ENCODE measurements at regions not wholly inside any gene's neighbourhood (a gene's known extent, or its start where the extent isn't known, plus 50 kb on each side); places are given as distances from the start of the nearest gene placed in this dataset.

GRCh38 chr11:98965358-98965757, 55.4 kb upstream of the CNTN5 start:
- no peak overlapping the region for H3K4me3 ChIP-seq (ENCODE audit: low read depth in 1 of 3, low read length in 3 of 3)
- H3K9me3 ChIP-seq (ENCODE audit: control insufficient read depth in 4 of 4, low read length in 3 of 4), result no peaks in the 10 kb centered on the region
- no peaks in the 10 kb centered on the region for H3K4me1 ChIP-seq (ENCODE audit: control insufficient read depth in 4 of 4, insufficient read depth in 4 of 4, low read length in 3 of 4)
- no peak overlapping the region for H3K9ac ChIP-seq (ENCODE audit: low read depth in 1 of 2, low read length in 2 of 2)
- 48% methylated on average over 1 of the region's 1 CpG for WGBS
- no peak for DNase-seq (ENCODE audit: low spot score)
- H3K27ac ChIP-seq (ENCODE audit: low read depth in 1 of 2, low read length in 2 of 2), result no peak overlapping the region
- H3K36me3 ChIP-seq (ENCODE audit: control insufficient read depth in 4 of 4, insufficient read depth in 3 of 4, low read depth in 1 of 4, low read length in 3 of 4), result no peaks in the 10 kb centered on the region
- no peak for TF ChIP-seq NR2F2 (IDR thresholded peaks at IDR 0.05)
- no peak for TF ChIP-seq ZBTB33 (IDR thresholded peaks at IDR 0.05)
- no peak for TF ChIP-seq MAX (IDR thresholded peaks at IDR 0.05)
- TF ChIP-seq SP1 (IDR thresholded peaks at IDR 0.05), result no peak
- no peak for TF ChIP-seq REST (IDR thresholded peaks at IDR 0.05)
- TF ChIP-seq GABPA (IDR thresholded peaks at IDR 0.05 in 1 of 2, conservative IDR thresholded peaks at IDR 0.05 in 1 of 2), result no peak
- no peak for TF ChIP-seq HNF4A (conservative IDR thresholded peaks at IDR 0.05)
- H3K27me3 ChIP-seq (ENCODE audit: control insufficient read depth in 4 of 4, insufficient read depth in 4 of 4, low read length in 3 of 4), result no peaks in the 10 kb centered on the region

GRCh38 chr11:98965775-98966174, 55.0 kb upstream of the CNTN5 start:
- no peaks in the 10 kb centered on the region for H3K4me1 ChIP-seq (ENCODE audit: control insufficient read depth in 4 of 4, insufficient read depth in 4 of 4, low read length in 3 of 4)
- H3K4me3 ChIP-seq (ENCODE audit: low read depth in 1 of 3, low read length in 3 of 3), result no peak overlapping the region
- no peak for DNase-seq (ENCODE audit: low spot score)
- no peak overlapping the region for H3K9ac ChIP-seq (ENCODE audit: low read depth in 1 of 2, low read length in 2 of 2)
- H3K27ac ChIP-seq (ENCODE audit: low read depth in 1 of 2, low read length in 2 of 2), result no peak overlapping the region
- H3K27me3 ChIP-seq (ENCODE audit: control insufficient read depth in 4 of 4, insufficient read depth in 4 of 4, low read length in 3 of 4), result no peaks in the 10 kb centered on the region
- TF ChIP-seq FOXA2 (IDR thresholded peaks at IDR 0.05) (no peak), YY1 (IDR thresholded peaks at IDR 0.05) (no peak), RAD21 (IDR thresholded peaks at IDR 0.05) (no peak), ZBTB33 (IDR thresholded peaks at IDR 0.05) (no peak), JUND (IDR thresholded peaks at IDR 0.05) (no peak), RXRA (IDR thresholded peaks at IDR 0.05) (no peak), GABPA (IDR thresholded peaks at IDR 0.05 in 1 of 2, conservative IDR thresholded peaks at IDR 0.05 in 1 of 2) (no peak)
- no peaks in the 10 kb centered on the region for H3K36me3 ChIP-seq (ENCODE audit: control insufficient read depth in 4 of 4, insufficient read depth in 3 of 4, low read depth in 1 of 4, low read length in 3 of 4)
- H3K9me3 ChIP-seq (ENCODE audit: control insufficient read depth in 4 of 4, low read length in 3 of 4), result no peaks in the 10 kb centered on the region
